GM12874 (cell line): ENCODE measurements at regions not wholly inside any gene's neighbourhood (a gene's known extent, or its start where the extent isn't known, plus 50 kb on each side); places are given as distances from the start of the nearest gene placed in this dataset.

Experiments
- TF ChIP-seq, protein P1 (sequence below): IDR thresholded peaks from 2 replicates; pipeline ENCODE4 v1.5.1; 2011; ENCODE audit warnings: low read depth, mild to moderate bottlenecking, control low read depth, low read length, moderate library complexity; ENCODE audit not compliant: insufficient read depth

DNA sequence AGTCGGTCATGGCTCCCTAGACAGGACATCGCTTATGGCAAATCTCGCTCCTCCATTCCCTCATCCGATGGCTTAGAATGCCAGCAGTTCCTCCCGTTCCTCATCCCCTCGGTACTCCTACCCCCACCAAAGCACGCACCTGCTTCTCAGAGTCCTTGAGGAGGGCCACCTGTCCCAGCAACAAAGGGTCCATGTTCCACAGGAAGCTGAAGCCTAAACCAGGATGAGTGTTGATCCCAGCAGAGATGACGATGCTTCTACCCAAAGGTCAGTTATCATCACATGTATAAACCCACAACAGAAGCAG, 111.2 kb downstream of the THBS2 start:
- TF ChIP-seq, protein P1, sequence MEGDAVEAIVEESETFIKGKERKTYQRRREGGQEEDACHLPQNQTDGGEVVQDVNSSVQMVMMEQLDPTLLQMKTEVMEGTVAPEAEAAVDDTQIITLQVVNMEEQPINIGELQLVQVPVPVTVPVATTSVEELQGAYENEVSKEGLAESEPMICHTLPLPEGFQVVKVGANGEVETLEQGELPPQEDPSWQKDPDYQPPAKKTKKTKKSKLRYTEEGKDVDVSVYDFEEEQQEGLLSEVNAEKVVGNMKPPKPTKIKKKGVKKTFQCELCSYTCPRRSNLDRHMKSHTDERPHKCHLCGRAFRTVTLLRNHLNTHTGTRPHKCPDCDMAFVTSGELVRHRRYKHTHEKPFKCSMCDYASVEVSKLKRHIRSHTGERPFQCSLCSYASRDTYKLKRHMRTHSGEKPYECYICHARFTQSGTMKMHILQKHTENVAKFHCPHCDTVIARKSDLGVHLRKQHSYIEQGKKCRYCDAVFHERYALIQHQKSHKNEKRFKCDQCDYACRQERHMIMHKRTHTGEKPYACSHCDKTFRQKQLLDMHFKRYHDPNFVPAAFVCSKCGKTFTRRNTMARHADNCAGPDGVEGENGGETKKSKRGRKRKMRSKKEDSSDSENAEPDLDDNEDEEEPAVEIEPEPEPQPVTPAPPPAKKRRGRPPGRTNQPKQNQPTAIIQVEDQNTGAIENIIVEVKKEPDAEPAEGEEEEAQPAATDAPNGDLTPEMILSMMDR: no peak

DNA sequence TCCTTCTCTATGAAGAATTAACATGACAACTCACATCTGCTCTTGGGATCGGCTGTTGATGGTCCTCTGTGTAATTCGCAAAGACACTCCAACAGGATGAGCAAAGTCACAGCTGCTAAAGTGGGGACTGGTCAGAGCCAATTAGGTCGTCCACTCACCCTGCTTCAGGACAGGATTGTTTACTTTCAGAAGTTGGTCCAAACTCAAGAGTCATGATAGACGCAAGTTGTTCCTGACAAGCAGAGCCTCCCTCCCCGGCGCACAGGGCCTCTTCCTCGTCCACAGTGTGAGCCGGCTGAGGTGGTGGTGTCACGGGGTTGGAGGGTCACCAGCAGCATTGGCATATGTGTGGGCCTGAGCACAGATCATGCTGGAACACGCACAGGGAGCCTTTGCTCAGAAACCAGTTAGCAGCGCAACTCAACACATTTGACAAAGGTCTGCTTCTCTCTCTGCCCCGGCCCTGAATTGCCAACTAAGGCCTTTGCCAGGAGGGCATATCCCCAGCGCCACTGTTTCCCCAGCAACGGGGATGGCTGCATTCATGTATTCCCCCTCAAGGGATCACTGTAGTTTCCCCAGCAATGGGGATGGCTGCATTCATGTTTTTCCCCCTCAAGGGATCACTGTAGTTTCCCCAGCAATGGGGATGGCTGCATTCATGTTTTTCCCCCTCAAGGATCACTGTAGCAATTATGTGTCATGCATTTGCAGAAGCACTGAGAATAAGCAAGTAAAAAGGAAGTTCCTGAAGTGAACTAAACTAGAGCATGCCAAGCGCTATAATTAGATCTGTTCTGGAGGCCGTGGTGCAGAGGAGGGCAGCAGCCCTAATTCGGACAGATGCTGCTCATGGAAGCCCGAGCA, 111.7 kb downstream of the THBS2 start:
- TF ChIP-seq, protein P1: no peak

DNA sequence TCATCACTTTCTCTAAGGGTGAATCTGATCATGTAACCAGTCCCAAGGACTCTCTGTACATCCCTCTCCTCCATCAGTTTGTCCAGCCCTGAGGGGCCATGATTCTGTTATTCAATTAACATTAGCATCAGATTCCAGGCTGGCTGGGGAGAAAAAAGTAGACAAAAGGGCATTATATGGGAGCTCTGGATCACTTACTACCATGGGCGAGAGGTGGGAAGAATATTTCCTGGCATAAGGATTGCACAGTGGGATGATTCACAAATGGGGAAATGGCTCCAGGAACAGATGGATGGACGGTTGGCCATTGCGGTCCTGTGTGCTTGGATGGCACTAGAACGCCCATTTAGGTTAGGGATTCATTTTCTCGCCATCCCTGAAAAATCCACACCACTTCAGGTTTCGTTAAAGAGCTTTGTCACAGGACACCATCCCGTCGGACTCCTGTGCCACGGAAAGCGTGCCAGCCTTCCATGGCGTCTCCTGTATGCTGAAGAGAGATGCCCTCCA, 112.6 kb downstream of the THBS2 start:
- TF ChIP-seq, protein P1: no peak

DNA sequence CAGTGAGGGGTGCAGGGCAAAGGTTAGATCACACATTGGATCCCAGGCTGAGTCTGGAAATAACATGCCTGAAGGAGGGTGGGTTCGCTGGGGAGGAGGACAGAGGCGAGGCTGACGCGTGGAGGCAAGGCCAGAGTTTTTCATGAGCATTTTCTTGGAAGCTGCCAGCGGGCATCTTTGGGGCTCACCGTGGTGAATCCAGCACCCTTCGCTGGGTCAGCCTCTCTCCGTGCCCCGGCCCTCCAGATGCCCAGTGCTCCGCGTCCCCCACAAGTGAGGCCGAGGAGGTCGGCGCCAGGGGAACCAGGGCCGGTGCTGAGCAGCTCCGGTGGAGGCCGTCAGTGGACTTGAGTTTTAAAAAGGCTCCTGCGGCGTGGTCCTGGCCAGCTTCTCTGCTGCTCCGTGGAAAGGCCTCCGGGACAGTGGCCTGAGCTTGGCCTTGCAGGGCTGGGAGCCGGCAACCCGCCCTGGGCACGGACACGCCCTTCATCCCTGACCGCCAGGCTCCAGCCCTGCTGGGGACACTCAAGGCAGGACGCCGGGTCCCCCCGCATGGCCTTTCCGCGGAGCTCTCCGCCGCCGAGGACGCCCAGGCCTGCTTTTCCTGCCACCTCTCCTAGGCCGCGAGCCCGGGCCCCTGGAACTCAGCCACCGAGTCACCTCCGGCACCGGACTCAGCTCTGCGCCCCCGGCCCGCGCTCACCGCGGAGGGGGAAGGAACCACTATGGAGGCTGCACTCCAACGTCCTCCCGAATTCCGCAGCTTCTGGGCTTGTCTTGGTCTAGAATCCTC, 114.3 kb downstream of the THBS2 start:
- TF ChIP-seq, protein P1: no peak

DNA sequence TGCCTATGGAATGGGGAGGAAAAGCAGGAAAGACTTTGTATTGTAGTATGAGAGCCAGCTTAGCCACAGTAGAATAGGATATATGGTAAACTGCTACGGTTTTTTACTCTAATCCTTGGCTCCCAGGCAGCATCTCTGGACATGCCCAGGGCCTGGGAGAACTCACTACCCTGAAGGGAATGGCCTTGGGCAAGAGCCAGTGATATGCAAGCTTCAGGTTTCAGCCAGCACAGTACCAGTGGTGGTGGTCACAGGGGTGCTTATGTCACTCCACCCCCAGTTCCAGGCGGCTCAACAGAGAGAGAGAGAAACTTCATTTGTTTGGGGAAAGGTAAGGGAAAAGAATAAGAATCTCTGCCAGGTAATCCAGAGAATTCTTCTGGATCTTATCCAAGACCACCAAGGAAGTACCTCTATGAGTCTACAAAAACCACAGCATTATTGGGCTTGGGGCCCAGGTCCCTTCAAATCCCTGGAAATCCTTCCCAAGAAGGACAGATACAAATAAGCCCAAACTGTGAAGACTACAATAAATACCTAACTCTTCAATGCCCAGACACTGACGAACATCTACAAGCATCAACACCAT, 121.2 kb downstream of the THBS2 start:
- TF ChIP-seq, protein P1: no peak

DNA sequence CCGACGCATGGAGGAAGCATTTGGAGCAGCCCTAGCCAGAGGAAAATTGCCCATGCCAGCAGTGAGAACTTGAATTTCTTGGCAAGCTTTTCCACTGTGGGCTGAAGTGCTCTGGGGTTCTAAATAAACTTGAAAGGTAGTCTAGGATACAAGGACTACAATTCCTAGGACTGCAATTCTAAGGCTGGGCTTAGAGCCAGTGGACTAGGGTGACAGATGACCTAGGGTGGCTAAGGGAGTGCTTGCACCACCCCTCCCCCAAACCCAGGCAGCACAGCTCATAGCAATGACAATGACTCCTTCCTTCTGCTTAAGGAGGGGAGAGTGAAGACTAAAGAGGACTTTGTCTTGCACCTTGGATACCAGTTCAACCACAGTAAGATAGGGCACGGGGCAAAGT, 122.3 kb downstream of the THBS2 start:
- TF ChIP-seq, protein P1: no peak

DNA sequence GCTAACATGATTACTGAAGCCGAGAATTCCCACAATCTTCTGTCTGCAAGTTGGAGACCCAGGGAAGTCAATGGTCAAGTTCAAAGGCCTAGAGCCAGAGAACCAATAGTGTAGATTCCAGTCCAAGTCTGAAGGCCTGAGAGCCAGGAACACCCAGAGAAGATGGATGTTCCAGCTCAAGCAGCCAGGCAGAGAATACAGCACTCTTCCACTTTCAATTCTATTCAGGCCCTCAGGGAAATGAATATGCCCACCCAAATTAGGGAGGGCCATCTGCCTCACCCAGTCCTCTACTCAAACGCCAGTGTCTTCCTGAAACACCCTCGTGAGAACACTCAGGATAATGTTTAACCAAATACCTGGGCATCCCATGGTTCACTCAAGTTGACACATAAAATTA, 123.5 kb downstream of the THBS2 start:
- TF ChIP-seq, protein P1: no peak
